ENCODE measurements at regions not wholly inside any gene's neighbourhood (a gene's known extent, or its start where the extent isn't known, plus 50 kb on each side); places are given as distances from the start of the nearest gene placed in this dataset.
"Not testable (repeated sequence)": the region's sequence is repeated elsewhere in the genome, so short reads cannot be mapped to it uniquely, and the experiment has no call there.

DNA sequence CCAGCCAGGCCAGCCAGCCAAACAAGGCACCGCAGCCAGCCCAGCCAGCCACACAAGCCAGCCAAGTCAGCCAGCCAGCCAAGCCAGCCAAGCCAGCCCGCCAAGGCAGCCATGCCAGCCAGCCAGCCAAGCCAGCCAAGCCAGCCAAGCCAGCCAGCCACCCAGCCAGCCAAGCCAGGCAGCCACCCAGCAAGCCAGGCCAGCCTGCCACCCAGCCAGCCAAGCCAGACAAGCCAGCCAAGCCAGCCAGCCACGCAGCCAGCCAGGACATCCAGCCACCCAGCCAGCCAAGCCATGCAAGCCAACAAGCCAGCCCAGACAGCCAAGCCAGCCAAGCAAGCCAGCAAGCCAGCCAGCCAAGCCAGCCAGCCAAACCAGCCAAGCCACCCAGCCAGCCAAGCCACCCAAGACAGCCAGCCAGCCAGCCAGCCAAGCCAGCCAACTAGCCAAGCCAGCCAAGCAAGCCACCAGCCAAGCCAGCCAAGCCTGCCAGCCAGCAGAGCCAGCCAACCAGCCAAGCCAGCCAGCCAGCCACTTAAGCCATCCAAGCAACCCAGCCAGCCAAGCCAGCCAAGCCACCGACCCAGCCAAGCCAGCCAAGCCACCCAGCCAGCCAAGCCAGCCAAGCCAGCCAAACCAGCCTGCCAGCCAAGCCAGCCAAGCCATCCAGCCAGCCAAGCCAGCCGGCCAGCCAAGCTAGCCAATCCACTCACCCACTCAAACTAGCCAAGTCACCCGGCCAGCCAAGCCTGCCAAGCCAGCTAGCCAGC is 341.3 kb upstream of the PLGLB2 start:
- TF ChIP-seq, protein P1, sequence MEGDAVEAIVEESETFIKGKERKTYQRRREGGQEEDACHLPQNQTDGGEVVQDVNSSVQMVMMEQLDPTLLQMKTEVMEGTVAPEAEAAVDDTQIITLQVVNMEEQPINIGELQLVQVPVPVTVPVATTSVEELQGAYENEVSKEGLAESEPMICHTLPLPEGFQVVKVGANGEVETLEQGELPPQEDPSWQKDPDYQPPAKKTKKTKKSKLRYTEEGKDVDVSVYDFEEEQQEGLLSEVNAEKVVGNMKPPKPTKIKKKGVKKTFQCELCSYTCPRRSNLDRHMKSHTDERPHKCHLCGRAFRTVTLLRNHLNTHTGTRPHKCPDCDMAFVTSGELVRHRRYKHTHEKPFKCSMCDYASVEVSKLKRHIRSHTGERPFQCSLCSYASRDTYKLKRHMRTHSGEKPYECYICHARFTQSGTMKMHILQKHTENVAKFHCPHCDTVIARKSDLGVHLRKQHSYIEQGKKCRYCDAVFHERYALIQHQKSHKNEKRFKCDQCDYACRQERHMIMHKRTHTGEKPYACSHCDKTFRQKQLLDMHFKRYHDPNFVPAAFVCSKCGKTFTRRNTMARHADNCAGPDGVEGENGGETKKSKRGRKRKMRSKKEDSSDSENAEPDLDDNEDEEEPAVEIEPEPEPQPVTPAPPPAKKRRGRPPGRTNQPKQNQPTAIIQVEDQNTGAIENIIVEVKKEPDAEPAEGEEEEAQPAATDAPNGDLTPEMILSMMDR (IDR thresholded peaks at IDR 0.05) = not testable (repeated sequence)
- TF ChIP-seq POLR2AphosphoS5, POLR2A (IDR thresholded peaks at IDR 0.05): not testable (repeated sequence)
